HCEC 1CT (cell line): ENCODE measurements at regions not wholly inside any gene's neighbourhood (a gene's known extent, or its start where the extent isn't known, plus 50 kb on each side); places are given as distances from the start of the nearest gene placed in this dataset.

Experiments
- DNase-seq: peaks from one replicate; pipeline ENCODE4 v3.0.0-alpha.2; 2017

DNA sequence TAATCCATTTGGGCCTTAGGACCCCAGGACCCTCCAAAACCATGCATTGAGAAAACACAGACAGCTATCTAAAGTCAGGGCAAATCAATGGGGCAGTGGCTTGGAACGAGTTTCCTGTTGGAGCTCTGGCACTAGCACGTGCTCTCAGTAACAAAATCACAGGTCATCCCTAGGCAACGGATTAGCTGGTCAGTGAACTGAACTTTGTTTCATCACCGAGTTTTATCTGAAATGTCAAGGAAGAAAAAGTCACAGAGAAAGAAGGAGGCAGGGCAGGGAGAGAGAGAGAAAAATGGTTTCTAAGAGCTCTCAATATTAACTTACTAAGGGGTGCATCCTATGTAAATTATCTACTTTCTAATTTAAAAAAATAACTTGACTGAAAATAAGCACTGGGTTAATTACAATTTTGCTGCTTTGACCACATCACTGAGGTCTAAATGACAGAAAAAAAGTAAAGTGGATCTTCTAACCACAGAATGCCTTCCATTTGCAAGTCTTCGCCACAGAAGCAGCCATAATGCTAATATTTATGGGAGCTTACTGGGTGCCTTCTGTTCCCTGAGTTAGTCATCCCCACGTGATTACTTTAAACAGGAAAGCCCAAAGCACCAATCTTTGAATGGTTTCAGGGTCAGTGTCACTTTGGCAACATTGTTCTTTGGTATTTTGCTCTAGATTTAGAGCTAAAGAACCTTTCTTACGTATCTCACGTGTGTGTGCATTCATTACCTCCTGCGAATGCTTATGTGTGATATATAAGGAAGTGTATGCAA lies 503.9 kb downstream of the RASEF start:
- no peak for DNase-seq

GRCh38 chr9:82560036-82560435 lies 502.9 kb downstream of the RASEF start:
- DNase-seq, result no peak

- DNase-seq, result no peak
Measured at GRCh38 chr9:82560457-82560904, 502.5 kb downstream of the RASEF start.

GRCh38 chr9:82563094-82563493 lies 499.8 kb downstream of the RASEF start:
- DNase-seq, result no peak

DNA sequence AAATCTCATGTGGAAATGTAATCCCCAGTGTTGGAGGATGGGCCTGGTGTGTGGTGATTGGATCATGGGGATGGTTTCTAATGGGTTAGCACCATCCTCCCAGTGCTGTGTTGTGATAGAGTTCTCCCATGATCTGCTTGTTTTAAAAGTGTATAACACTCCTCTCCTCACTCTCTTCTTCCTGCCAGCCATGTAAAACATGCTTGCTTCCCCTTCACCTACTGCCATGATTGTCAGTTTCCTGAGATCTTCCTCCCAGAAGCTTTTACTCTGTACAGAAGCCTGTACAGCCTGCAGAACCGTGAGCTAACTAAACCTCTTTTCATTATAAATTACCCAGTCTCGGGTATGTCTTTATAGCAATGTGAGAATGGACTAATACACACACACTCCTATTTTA lies 499.1 kb downstream of the RASEF start:
- no peak for DNase-seq

- no peak for DNase-seq
Measured at GRCh38 chr9:82565188-82565969, 497.6 kb downstream of the RASEF start.

- DNase-seq, result no peak
Measured at GRCh38 chr9:82567953-82568352, 495.0 kb downstream of the RASEF start.

DNA sequence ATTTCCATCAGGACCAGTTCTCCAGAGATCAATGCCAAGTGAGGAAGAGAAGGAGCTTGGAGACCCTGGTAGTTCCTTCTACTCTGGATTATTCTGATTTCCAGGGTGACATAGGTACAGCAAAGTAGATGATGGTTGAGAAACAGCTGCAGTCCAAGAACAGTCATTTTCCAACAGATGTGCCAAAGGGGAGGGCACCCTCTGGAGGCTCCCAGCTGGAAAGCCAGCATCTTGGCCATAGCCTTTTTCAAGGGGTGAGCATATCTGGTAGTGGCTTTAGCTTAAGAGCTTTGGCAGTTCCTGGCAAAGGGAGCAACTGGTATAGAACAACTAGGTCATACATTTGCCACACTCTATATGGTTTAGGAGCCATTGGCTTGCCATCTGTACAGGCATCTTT lies 492.7 kb downstream of the RASEF start:
- DNase-seq, result no peak

GRCh38 chr9:82571540-82571939 lies 491.4 kb downstream of the RASEF start:
- DNase-seq, result no peak

- no peak for DNase-seq
Measured at GRCh38 chr9:82572146-82572545, 490.8 kb downstream of the RASEF start.

GRCh38 chr9:82574911-82575310 lies 488.0 kb downstream of the RASEF start:
- no peak for DNase-seq

GRCh38 chr9:82580921-82581320 lies 482.0 kb downstream of the RASEF start:
- no peak for DNase-seq

- DNase-seq, result no peak
Measured at GRCh38 chr9:82581516-82581915, 481.4 kb downstream of the RASEF start.

GRCh38 chr9:82581935-82582334 lies 481.0 kb downstream of the RASEF start:
- DNase-seq, result no peak

DNA sequence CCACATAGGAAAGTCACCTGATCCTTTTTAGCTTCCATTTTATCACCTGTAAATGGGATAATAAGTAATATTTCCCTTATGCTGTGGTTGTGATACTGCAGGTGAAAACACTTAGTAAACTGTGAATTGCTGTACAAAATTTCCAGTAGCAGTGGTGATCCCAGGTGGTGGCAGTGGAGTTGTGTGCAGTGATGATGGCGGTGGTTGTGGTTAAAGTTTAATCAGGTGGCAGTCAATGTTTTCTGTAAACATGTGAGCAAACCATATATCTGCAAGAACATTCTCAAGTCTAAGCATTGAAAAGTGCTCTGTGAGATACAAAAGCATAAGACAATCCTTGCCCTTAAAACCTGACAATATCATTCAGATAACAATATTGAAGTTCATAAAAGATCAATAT lies 480.2 kb downstream of the RASEF start:
- DNase-seq, result no peak

DNA sequence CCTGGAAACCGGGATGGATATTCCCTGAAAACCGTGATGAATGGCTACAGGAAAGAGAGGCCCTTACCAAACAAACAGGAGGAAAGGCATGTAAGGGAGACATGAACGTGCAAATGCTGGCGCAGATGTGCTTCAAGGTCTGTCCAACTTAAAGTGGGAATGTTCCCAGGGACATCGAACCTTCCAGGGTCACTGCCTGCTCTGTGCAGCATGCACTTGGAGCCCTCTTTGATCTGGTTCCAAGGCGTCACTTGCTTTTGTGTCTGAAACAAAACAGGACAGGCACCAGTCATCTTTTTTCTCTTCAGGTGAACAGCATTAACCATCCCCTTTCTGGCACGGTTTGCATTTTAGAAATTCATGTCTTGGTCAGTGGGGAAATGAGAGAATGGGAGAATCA lies 479.4 kb downstream of the RASEF start:
- DNase-seq, result no peak

GRCh38 chr9:82584349-82584863 lies 478.5 kb downstream of the RASEF start:
- DNase-seq, result no peak

DNA sequence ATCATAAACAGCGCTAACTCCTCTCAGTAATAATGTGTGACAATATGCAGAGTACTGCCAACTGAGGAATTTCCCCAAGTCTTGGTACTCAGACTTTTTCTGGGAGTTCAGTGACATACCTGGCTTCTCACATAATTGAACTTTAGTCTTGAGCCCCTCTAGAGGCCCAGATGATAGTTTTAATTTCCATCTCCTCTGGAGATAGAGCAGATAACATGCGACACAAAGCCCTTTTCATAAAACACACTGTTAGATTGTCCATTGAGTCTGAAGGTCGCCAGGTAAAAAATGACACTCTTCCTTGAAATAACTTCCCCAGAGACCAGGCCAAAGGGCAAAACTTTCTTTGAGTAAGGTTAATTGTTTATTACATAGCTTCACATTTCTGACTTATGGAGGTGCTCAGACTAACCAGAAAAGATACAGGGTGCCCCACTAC lies 476.0 kb downstream of the RASEF start:
- DNase-seq, result no peak

DNA sequence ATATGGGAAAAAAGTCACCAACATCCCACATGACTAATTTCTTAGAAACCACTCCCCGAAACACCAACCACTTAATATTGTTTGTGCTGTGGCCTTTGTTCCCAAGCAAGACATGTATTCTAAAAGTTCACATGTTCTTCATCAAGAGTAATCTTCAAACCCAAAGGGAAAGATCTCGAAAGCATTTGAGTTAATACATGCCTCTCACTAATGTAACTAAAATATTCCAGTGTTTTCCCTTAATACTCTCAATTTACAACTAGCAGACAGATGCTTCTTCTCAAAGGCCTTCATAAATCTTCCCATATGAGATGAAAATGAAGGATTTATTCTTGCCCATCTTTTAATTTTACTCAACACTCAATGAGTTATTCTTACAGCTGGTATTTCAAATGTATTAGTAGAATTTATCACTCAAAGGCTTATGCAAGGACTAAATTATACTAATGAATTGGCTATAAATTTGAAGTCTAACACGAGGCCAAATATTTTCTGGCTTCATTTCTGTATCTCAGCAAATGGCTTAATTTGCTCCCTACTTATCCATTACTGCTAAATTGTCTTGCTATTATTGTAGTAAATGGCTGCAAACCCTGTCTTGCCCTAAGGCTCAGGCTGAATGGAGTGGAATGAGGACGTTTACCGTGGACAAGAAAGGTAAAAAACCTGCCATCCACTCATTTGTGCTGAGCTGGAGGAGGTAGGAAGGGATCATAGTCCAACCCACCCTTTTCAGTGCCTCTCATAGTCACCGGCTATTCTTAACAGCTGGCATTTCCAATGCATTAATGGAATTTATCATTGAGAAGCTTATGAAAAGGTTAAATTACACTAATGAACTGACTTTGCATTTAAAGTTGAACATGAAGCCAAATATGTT lies 474.4 kb downstream of the RASEF start:
- no peak for DNase-seq

- DNase-seq, result no peak
Measured at GRCh38 chr9:82590845-82591244, 472.1 kb downstream of the RASEF start.

DNA sequence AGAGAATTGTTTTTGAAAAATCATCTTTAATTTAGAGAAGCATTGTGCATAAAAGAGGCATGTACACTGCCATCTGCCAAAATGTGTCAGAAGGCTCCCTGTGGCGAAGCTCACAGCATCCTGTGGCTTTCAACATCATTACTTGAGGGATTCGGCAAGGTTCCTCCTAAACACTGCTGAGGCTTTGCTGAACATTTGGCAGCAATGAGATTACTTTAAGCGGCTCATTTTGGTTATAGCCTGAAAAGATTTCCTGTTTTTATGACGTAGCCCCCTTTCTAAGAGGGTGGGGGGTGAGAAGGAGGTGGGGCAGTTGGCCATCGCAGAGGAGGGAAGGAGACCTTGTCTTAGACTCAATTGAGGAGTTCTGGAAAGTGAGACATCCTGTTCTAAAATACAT lies 469.4 kb downstream of the RASEF start:
- no peak for DNase-seq

DNA sequence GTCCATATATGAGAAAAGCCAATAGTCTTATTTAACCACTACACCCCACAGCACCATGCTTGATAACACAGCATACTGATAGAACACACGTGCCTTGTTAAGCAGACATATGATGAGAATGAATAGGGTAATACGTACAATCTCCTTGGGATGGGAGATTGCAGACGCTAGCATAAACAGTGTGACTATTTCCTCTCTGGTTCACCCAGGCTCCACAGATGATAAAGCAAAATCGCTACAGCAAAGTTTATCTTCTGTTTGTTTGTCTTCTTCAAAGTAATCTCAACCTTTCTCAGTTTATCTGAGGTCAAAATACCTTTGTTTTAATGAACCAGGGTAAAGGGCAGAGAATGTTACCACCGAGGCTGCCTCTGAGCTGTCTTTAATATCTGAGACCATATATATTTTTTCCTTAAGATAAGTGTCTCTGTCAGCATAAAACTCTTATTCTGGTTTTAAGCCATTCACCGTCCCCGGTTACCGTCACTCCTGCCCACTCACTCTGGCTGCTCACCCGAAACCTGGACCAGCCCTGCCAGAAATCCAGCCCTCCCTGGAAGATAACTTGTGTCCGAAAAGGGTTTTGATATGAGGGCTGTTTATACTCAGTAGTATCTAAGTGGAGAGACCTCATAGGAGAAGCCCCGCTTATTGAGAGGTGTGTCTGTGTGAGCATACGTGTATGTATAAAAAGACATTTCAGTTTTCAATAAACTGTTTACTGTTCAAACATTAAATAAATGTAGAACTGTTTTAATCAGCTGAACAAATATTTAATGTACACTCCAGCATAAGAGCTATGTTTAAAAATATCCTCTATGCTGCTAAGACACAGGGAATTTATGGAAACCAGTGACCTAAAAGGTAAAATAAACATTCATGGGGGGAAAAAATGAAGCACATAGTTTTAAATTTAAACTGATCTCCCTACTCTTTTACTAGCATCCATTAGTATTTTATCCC lies 465.4 kb downstream of the RASEF start:
- no peak for DNase-seq
